ENCODE measurements at regions not wholly inside any gene's neighbourhood (a gene's known extent, or its start where the extent isn't known, plus 50 kb on each side); places are given as distances from the start of the nearest gene placed in this dataset.
"Not testable (repeated sequence)": the region's sequence is repeated elsewhere in the genome, so short reads cannot be mapped to it uniquely, and the experiment has no call there.

GRCh38 chr6:79408256-79408974 is 128.8 kb downstream of the LCA5 start:
- no peak for ATAC-seq (ENCODE audit: low read depth)
- H3K27me3 Mint-ChIP-seq, result no peaks in the 10 kb centered on the region

GRCh38 chr6:79404677-79405076 is 132.6 kb downstream of the LCA5 start:
- Mint-ChIP-seq H3K4me1 (no peaks in the 10 kb centered on the region), H3K27ac (no peak overlapping the region), H3K4me3 (no peak overlapping the region), H3K36me3 (no peaks in the 10 kb centered on the region), H3K9me3 (no peaks in the 10 kb centered on the region), H3K27me3 (no peaks in the 10 kb centered on the region)
- ATAC-seq (ENCODE audit: low read depth) (no peak), DNase-seq (ENCODE audit: low spot score in 2 of 2) (no peak)

More at GRCh38 chr6:79408256-79408974, 128.8 kb downstream of the LCA5 start:
- DNase-seq (ENCODE audit: low spot score in 2 of 2), result no peak
- Mint-ChIP-seq H3K27ac (no peak overlapping the region), H3K36me3 (no peaks in the 10 kb centered on the region), H3K9me3 (no peaks in the 10 kb centered on the region), H3K4me3 (no peak overlapping the region), H3K4me1 (no peaks in the 10 kb centered on the region)

- H3K27ac Mint-ChIP-seq, result no peak overlapping the region
- no peaks in the 10 kb centered on the region for H3K4me1 Mint-ChIP-seq
- H3K36me3 Mint-ChIP-seq, result no peaks in the 10 kb centered on the region
- ATAC-seq (ENCODE audit: low read depth), result no peak
- no peaks in the 10 kb centered on the region for H3K27me3 Mint-ChIP-seq
- DNase-seq (ENCODE audit: low spot score in 2 of 2), result no peak
- H3K9me3 Mint-ChIP-seq, result no peaks in the 10 kb centered on the region
- no peak overlapping the region for H3K4me3 Mint-ChIP-seq
These were observed 133.0 kb downstream of the LCA5 start for GRCh38 chr6:79404261-79404660.

GRCh38 chr6:79403563-79403962 is 133.7 kb downstream of the LCA5 start:
- Mint-ChIP-seq H3K27me3 (no peaks in the 10 kb centered on the region), H3K9me3 (no peaks in the 10 kb centered on the region), H3K36me3 (no peaks in the 10 kb centered on the region), H3K27ac (no peak overlapping the region), H3K4me3 (no peak overlapping the region), H3K4me1 (no peaks in the 10 kb centered on the region)
- DNase-seq (ENCODE audit: low spot score in 2 of 2) (no peak), ATAC-seq (ENCODE audit: low read depth) (no peak)

- no peaks in the 10 kb centered on the region for H3K4me1 Mint-ChIP-seq
- DNase-seq (ENCODE audit: low spot score in 2 of 2) (no peak), ATAC-seq (ENCODE audit: low read depth) (no peak)
- peaks cover 2% of the 10 kb centered on the region for H3K27me3 Mint-ChIP-seq
- H3K4me3 Mint-ChIP-seq, result no peak overlapping the region
- peaks cover 2% of the 10 kb centered on the region for H3K36me3 Mint-ChIP-seq
- H3K9me3 Mint-ChIP-seq, result peaks cover 2% of the 10 kb centered on the region
- H3K27ac Mint-ChIP-seq, result no peak overlapping the region
These were observed 134.1 kb downstream of the LCA5 start for GRCh38 chr6:79403086-79403485.

GRCh38 chr6:79399499-79399898 is 137.7 kb downstream of the LCA5 start:
- no peak for DNase-seq (ENCODE audit: low spot score in 2 of 2)
- Mint-ChIP-seq H3K36me3 (peaks cover 2% of the 10 kb centered on the region), H3K9me3 (peaks cover 2% of the 10 kb centered on the region), H3K27ac (no peak overlapping the region), H3K27me3 (peaks cover 2% of the 10 kb centered on the region), H3K4me1 (no peaks in the 10 kb centered on the region), H3K4me3 (no peak overlapping the region)
- no peak for ATAC-seq (ENCODE audit: low read depth)

GRCh38 chr6:79398617-79399016 is 138.6 kb downstream of the LCA5 start:
- not testable (repeated sequence) for ATAC-seq (ENCODE audit: low read depth); H3K4me1 Mint-ChIP-seq; H3K36me3 Mint-ChIP-seq; H3K27me3 Mint-ChIP-seq; H3K4me3 Mint-ChIP-seq; H3K9me3 Mint-ChIP-seq; H3K27ac Mint-ChIP-seq; DNase-seq (ENCODE audit: low spot score in 2 of 2)

GRCh38 chr6:79396625-79397024 is 140.6 kb downstream of the LCA5 start:
- ATAC-seq (ENCODE audit: low read depth) (no peak), DNase-seq (ENCODE audit: low spot score in 2 of 2) (no peak)
- Mint-ChIP-seq H3K9me3 (peaks cover 10% of the 10 kb centered on the region), H3K27me3 (peaks cover 2% of the 10 kb centered on the region), H3K27ac (no peak overlapping the region), H3K4me3 (no peak overlapping the region), H3K36me3 (peaks cover 2% of the 10 kb centered on the region), H3K4me1 (no peaks in the 10 kb centered on the region)

GRCh38 chr6:79394690-79395089 is 142.5 kb downstream of the LCA5 start:
- Mint-ChIP-seq H3K27me3 (peaks cover 2% of the 10 kb centered on the region), H3K27ac (no peak overlapping the region), H3K9me3 (peaks cover 10% of the 10 kb centered on the region), H3K4me3 (no peak overlapping the region), H3K36me3 (peaks cover 2% of the 10 kb centered on the region), H3K4me1 (no peaks in the 10 kb centered on the region)
- ATAC-seq (ENCODE audit: low read depth) (no peak), DNase-seq (ENCODE audit: low spot score in 2 of 2) (no peak)

GRCh38 chr6:79392094-79392493 is 145.1 kb downstream of the LCA5 start:
- no peaks in the 10 kb centered on the region for H3K4me1 Mint-ChIP-seq
- H3K27ac Mint-ChIP-seq, result no peak overlapping the region
- DNase-seq (ENCODE audit: low spot score in 2 of 2) (no peak), ATAC-seq (ENCODE audit: low read depth) (no peak)
- no peaks in the 10 kb centered on the region for H3K36me3 Mint-ChIP-seq
- no peak overlapping the region for H3K4me3 Mint-ChIP-seq
- no peaks in the 10 kb centered on the region for H3K27me3 Mint-ChIP-seq
- peaks cover 8% of the 10 kb centered on the region for H3K9me3 Mint-ChIP-seq

- Mint-ChIP-seq H3K4me1 (no peaks in the 10 kb centered on the region), H3K9me3 (peaks cover 8% of the 10 kb centered on the region), H3K4me3 (no peak overlapping the region), H3K36me3 (no peaks in the 10 kb centered on the region), H3K27me3 (no peaks in the 10 kb centered on the region), H3K27ac (no peak overlapping the region)
- ATAC-seq (ENCODE audit: low read depth), result no peak
- no peak for DNase-seq (ENCODE audit: low spot score in 2 of 2)
These were observed 145.8 kb downstream of the LCA5 start for GRCh38 chr6:79391480-79391879.

GRCh38 chr6:79385893-79386292 is 151.3 kb downstream of the LCA5 start:
- no peak overlapping the region for H3K4me3 Mint-ChIP-seq
- ATAC-seq (ENCODE audit: low read depth) (no peak), DNase-seq (ENCODE audit: low spot score in 2 of 2) (no peak)
- H3K36me3 Mint-ChIP-seq, result no peaks in the 10 kb centered on the region
- no peak overlapping the region for H3K27ac Mint-ChIP-seq
- no peaks in the 10 kb centered on the region for H3K4me1 Mint-ChIP-seq
- no peaks in the 10 kb centered on the region for H3K9me3 Mint-ChIP-seq
- H3K27me3 Mint-ChIP-seq, result no peaks in the 10 kb centered on the region

GRCh38 chr6:79385333-79385732 is 150.9 kb upstream of the HMGN3 start:
- no peak overlapping the region for H3K4me3 Mint-ChIP-seq
- H3K9me3 Mint-ChIP-seq, result no peaks in the 10 kb centered on the region
- H3K36me3 Mint-ChIP-seq, result no peaks in the 10 kb centered on the region
- no peak overlapping the region for H3K27ac Mint-ChIP-seq
- ATAC-seq (ENCODE audit: low read depth) (no peak), DNase-seq (ENCODE audit: low spot score in 2 of 2) (no peak)
- H3K27me3 Mint-ChIP-seq, result no peaks in the 10 kb centered on the region
- no peaks in the 10 kb centered on the region for H3K4me1 Mint-ChIP-seq

- ATAC-seq (ENCODE audit: low read depth), result no peak
- Mint-ChIP-seq H3K4me3 (no peak overlapping the region), H3K27me3 (no peaks in the 10 kb centered on the region), H3K4me1 (no peaks in the 10 kb centered on the region), H3K27ac (no peak overlapping the region), H3K9me3 (no peaks in the 10 kb centered on the region), H3K36me3 (no peaks in the 10 kb centered on the region)
- DNase-seq (ENCODE audit: low spot score in 2 of 2), result no peak
These were observed 150.4 kb upstream of the HMGN3 start for GRCh38 chr6:79384845-79385244.

- H3K27ac Mint-ChIP-seq, result no peak overlapping the region
- no peak for DNase-seq (ENCODE audit: low spot score in 2 of 2)
- no peaks in the 10 kb centered on the region for H3K9me3 Mint-ChIP-seq
- no peaks in the 10 kb centered on the region for H3K4me1 Mint-ChIP-seq
- no peaks in the 10 kb centered on the region for H3K27me3 Mint-ChIP-seq
- ATAC-seq (ENCODE audit: low read depth), result no peak
- H3K4me3 Mint-ChIP-seq, result no peak overlapping the region
- no peaks in the 10 kb centered on the region for H3K36me3 Mint-ChIP-seq
These were observed 144.5 kb upstream of the HMGN3 start for GRCh38 chr6:79378957-79379356.

All from memory B cell (primary cell).